Ascending aorta (tissue), 2 donors: ENCODE measurements at regions not wholly inside any gene's neighbourhood (a gene's known extent, or its start where the extent isn't known, plus 50 kb on each side); places are given as distances from the start of the nearest gene placed in this dataset.

Experiments used
- DNase-seq, 2 donors: peaks; one replicate each; pipeline ENCODE4 v3.0.0-alpha.2; 2019; ENCODE audit warnings: low spot score in 2 of 2
- H3K27ac ChIP-seq, 2 donors: fragments of 200-600 bp; sonication (generic); one replicate each; pipeline ENCODE4 v1.5.1; 2016 to 2017; ENCODE audit warnings: mild to moderate bottlenecking in 1 of 2
- H3K27me3 ChIP-seq: fragments of 200-600 bp; sonication (generic); one replicate; pipeline ENCODE4 v1.5.1; 2017
- H3K36me3 ChIP-seq, 2 donors: fragments of 200-600 bp; sonication (generic); one replicate each; pipeline ENCODE4 v1.5.1; 2016
- H3K4me1 ChIP-seq, 2 donors: fragments of 200-600 bp; sonication (generic); one replicate each; pipeline ENCODE4 v1.5.1; 2016 to 2017; ENCODE audit warnings: mild to moderate bottlenecking in 1 of 2
- H3K4me3 ChIP-seq, 2 donors: fragments of 200-600 bp; sonication (generic); one replicate each; pipeline ENCODE4 v1.5.1; 2016 to 2017; ENCODE audit warnings: mild to moderate bottlenecking in 1 of 2
- H3K9me3 ChIP-seq, 2 donors: fragments of 200-600 bp; sonication (generic); one replicate each; pipeline ENCODE4 v1.5.1; 2016
- CTCF ChIP-seq, 3 experiments: fragments of 200-600 bp in 2 of 3; fragments of 450-650 bp in 1 of 3; sonication (generic) in 2 of 3; IDR thresholded peaks; one replicate each; pipeline ENCODE4 v1.5.1; 2016 to 2019; ENCODE audit warnings: antibody characterized with exemption in 3 of 3, mild to moderate bottlenecking in 1 of 3, moderate library complexity in 1 of 3
- intact Hi-C: fragments of 100-400 bp; cut with DNase I; formaldehyde crosslinking; loops from one replicate; pipeline ENCODE4 v1.15.1; 2023

GRCh38 chr13:60331249-60332012, 65.6 kb upstream of the TDRD3 start:
- TF ChIP-seq CTCF (IDR thresholded peaks at IDR 0.05), result no peak
- Histone ChIP-seq H3K27ac (no peak overlapping the region), H3K36me3 (no peaks in the 10 kb centered on the region), H3K4me1 (no peaks in the 10 kb centered on the region), H3K9me3 (no peaks in the 10 kb centered on the region), H3K4me3 (no peak overlapping the region), H3K27me3 (no peaks in the 10 kb centered on the region)
- no peak for DNase-seq
- intact Hi-C loops, result no loop called here

GRCh38 chr13:60332682-60333081, 64.3 kb upstream of the TDRD3 start:
- H3K27ac ChIP-seq, result no peak overlapping the region
- TF ChIP-seq CTCF (IDR thresholded peaks at IDR 0.05), result no peak
- no peaks in the 10 kb centered on the region for H3K27me3 ChIP-seq
- H3K36me3 ChIP-seq, result no peaks in the 10 kb centered on the region
- DNase-seq, result no peak
- H3K4me3 ChIP-seq, result no peak overlapping the region
- no peaks in the 10 kb centered on the region for H3K4me1 ChIP-seq
- intact Hi-C loops, result no loop called here
- no peaks in the 10 kb centered on the region for H3K9me3 ChIP-seq

GRCh38 chr13:60334310-60334709, 62.7 kb upstream of the TDRD3 start:
- intact Hi-C loops, result no loop called here
- no peak for TF ChIP-seq CTCF (IDR thresholded peaks at IDR 0.05)
- H3K9me3 ChIP-seq, result no peaks in the 10 kb centered on the region
- no peak for DNase-seq
- H3K27me3 ChIP-seq, result no peaks in the 10 kb centered on the region
- no peaks in the 10 kb centered on the region for H3K36me3 ChIP-seq
- no peak overlapping the region for H3K4me3 ChIP-seq
- no peaks in the 10 kb centered on the region for H3K4me1 ChIP-seq
- no peak overlapping the region for H3K27ac ChIP-seq

- H3K9me3 ChIP-seq, result no peaks in the 10 kb centered on the region
- no peaks in the 10 kb centered on the region for H3K36me3 ChIP-seq
- no peak overlapping the region for H3K4me3 ChIP-seq
- no peaks in the 10 kb centered on the region for H3K27me3 ChIP-seq
- no peak for DNase-seq
- intact Hi-C loops, result loop anchor here (5.0 kb wide), 1 partner anchor 92 kb away; no protein-coding TSS in a partner anchor
- H3K27ac ChIP-seq, result no peak overlapping the region
- TF ChIP-seq CTCF (IDR thresholded peaks at IDR 0.05), result peak; percentile 7 to 62 (median 47)
- H3K4me1 ChIP-seq, result no peaks in the 10 kb centered on the region
Measured at GRCh38 chr13:60335531-60335930, 61.5 kb upstream of the TDRD3 start.

GRCh38 chr13:60338754-60339153, 58.3 kb upstream of the TDRD3 start:
- intact Hi-C loops, result loop anchor here (5.0 kb wide), 1 partner anchor 89 kb away; no protein-coding TSS in a partner anchor
- no peak for TF ChIP-seq CTCF (IDR thresholded peaks at IDR 0.05)
- Histone ChIP-seq H3K27ac (no peak overlapping the region), H3K27me3 (no peaks in the 10 kb centered on the region), H3K4me1 (no peaks in the 10 kb centered on the region), H3K9me3 (no peaks in the 10 kb centered on the region), H3K4me3 (no peak overlapping the region), H3K36me3 (no peaks in the 10 kb centered on the region)
- no peak for DNase-seq
